Activated CD4-positive, alpha-beta memory T cell treated with anti-CD3 and anti-CD28 coated beads, Interleukin-2, amount 10 ng/mL, durations not matched to agents 7 days and 5 days (primary cell): ENCODE measurements at regions not wholly inside any gene's neighbourhood (a gene's known extent, or its start where the extent isn't known, plus 50 kb on each side); places are given as distances from the start of the nearest gene placed in this dataset.

Experiments used
- CTCF ChIA-PET: fragments of 350-600 bp; sonication (Branson Sonifier 250); formaldehyde crosslinking; loops from one replicate; lab custom pipeline; 2021; ENCODE audit warnings: antibody characterized with exemption, inconsistent platforms; lab: Charles Lee
- POLR2A ChIA-PET: fragments of 350-600 bp; sonication (Branson Sonifier 250); formaldehyde crosslinking; loops from one replicate; lab custom pipeline; 2021; ENCODE audit warnings: antibody characterized with exemption; lab: Charles Lee
- DNase-seq: peaks from one replicate; pipeline ENCODE4 v3.0.0-alpha.2; 2020
- H3K27ac Mint-ChIP-seq: one replicate; pipeline ENCODE4 v1.8.0; 2021; ENCODE audit warnings: mild to moderate bottlenecking, mixed read lengths
- H3K27me3 Mint-ChIP-seq: one replicate; pipeline ENCODE4 v1.8.0; 2021; ENCODE audit warnings: mixed read lengths
- H3K36me3 Mint-ChIP-seq: one replicate; pipeline ENCODE4 v1.8.0; 2021; ENCODE audit warnings: low read depth, mixed read lengths
- H3K4me1 Mint-ChIP-seq: one replicate; pipeline ENCODE4 v1.8.0; 2021; ENCODE audit warnings: mixed read lengths
- H3K4me3 Mint-ChIP-seq: one replicate; pipeline ENCODE4 v1.8.0; 2021; ENCODE audit warnings: mild to moderate bottlenecking, mixed read lengths
- H3K9me3 Mint-ChIP-seq: one replicate; pipeline ENCODE4 v1.8.0; 2021; ENCODE audit warnings: mixed read lengths

GRCh38 chr1:187114792-187115191 lies 286.0 kb downstream of the PLA2G4A start:
- Mint-ChIP-seq H3K4me3 (no peak overlapping the region), H3K4me1 (no peaks in the 10 kb centered on the region), H3K27ac (no peak overlapping the region), H3K9me3 (peaks cover 4% of the 10 kb centered on the region), H3K36me3 (no peaks in the 10 kb centered on the region), H3K27me3 (no peaks in the 10 kb centered on the region)
- ChIA-PET POLR2A (no interaction called here), CTCF (no interaction called here)
- DNase-seq = no peak

DNA sequence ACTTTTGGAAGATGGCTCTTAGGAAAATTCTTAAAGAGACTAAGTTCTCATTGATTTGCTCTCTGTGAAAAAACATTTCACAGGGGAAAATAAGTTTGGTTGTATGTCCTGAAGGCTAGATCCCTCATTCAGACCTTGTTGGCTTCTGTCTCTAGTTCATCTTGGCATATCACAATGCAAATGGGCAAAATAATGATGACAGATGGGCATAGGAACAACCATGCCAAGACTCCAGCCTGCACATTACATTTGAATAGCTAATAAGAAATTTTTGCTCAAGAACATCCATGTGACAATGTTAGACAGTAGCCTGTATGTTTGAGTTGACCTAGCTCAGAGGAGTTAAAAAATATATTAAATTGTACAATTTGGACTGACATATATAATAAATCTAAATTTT lies 292.9 kb downstream of the PLA2G4A start:
- no peak overlapping the region for H3K27ac Mint-ChIP-seq
- ChIA-PET CTCF (no interaction called here), POLR2A (no interaction called here)
- no peaks in the 10 kb centered on the region for H3K36me3 Mint-ChIP-seq
- DNase-seq = no peak
- no peaks in the 10 kb centered on the region for H3K9me3 Mint-ChIP-seq
- no peaks in the 10 kb centered on the region for H3K4me1 Mint-ChIP-seq
- H3K4me3 Mint-ChIP-seq = no peak overlapping the region
- no peaks in the 10 kb centered on the region for H3K27me3 Mint-ChIP-seq

DNA sequence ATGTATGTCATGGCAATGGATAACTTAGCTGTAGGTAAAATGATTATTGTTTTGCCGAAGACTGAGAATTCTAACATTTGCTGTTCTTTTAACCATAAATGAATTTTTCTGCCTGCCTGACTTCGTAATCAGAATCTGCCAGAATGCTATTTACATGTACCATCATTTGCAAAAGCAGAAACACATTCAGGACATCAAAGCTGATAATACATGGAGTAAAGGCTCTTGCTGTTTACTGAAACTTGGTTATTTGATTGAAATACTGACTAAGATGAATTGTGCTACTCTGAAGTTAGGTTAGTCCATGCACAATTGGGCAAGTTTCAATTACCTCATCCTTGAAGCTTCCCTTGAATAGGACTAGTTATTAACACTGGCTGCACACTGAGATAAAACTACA lies 293.8 kb downstream of the PLA2G4A start:
- Mint-ChIP-seq H3K27ac (no peak overlapping the region), H3K36me3 (no peaks in the 10 kb centered on the region), H3K27me3 (no peaks in the 10 kb centered on the region), H3K4me1 (no peaks in the 10 kb centered on the region), H3K4me3 (no peak overlapping the region), H3K9me3 (no peaks in the 10 kb centered on the region)
- ChIA-PET CTCF (no interaction called here), POLR2A (no interaction called here)
- DNase-seq = no peak

DNA sequence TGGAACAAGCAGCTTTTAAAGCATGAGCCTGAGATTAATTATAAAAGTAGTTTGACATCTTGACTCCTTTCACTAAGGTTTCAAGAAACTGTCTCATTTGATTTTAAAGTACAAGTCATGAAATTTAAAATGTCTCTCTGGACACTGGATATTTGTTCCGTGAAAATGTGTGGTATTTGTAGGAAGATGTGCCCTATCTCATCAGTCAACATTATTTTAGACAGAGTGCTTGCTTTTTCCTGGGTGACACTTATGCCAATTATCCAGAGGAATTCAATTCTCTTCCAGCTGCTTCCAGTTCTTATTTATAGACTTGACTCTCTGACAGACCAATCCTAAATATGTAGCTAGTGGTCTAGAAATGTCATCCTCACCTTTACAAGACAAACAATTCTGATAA lies 300.4 kb downstream of the PLA2G4A start:
- ChIA-PET POLR2A (no interaction called here), CTCF (no interaction called here)
- Mint-ChIP-seq H3K9me3 (no peaks in the 10 kb centered on the region), H3K4me3 (no peak overlapping the region), H3K36me3 (no peaks in the 10 kb centered on the region), H3K27ac (no peak overlapping the region), H3K27me3 (no peaks in the 10 kb centered on the region), H3K4me1 (peaks cover 1% of the 10 kb centered on the region)
- no peak for DNase-seq

GRCh38 chr1:187143783-187144182 lies 315.0 kb downstream of the PLA2G4A start:
- no peaks in the 10 kb centered on the region for H3K36me3 Mint-ChIP-seq
- H3K9me3 Mint-ChIP-seq = peaks cover 3% of the 10 kb centered on the region
- no peaks in the 10 kb centered on the region for H3K4me1 Mint-ChIP-seq
- ChIA-PET CTCF (no interaction called here), POLR2A (no interaction called here)
- no peak overlapping the region for H3K4me3 Mint-ChIP-seq
- DNase-seq = no peak
- H3K27ac Mint-ChIP-seq = no peak overlapping the region
- H3K27me3 Mint-ChIP-seq = no peaks in the 10 kb centered on the region

DNA sequence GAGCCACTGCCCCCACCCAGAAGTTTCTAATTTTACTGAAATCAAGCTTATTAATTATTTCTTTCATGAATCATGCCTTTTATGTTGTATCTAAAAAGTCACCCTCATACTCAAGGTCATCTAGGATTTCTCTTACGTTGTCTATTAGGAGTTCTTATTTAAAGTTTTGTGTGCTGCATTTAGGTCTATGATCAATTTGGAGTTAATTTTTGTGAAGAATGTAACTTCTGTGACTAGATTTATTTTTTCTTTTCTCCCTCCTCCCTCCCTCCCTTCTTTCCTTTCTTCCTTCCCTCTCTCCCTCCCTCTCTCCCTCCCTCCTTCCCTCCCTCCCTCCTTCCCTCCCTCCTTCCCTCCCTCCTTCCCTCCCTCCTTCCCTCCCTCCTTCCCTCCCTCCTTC lies 317.6 kb downstream of the PLA2G4A start:
- ChIA-PET POLR2A (no interaction called here), CTCF (no interaction called here)
- DNase-seq = no peak
- no peak overlapping the region for H3K27ac Mint-ChIP-seq
- no peaks in the 10 kb centered on the region for H3K27me3 Mint-ChIP-seq
- H3K9me3 Mint-ChIP-seq = peaks cover 7% of the 10 kb centered on the region
- H3K36me3 Mint-ChIP-seq = no peaks in the 10 kb centered on the region
- no peak overlapping the region for H3K4me3 Mint-ChIP-seq
- H3K4me1 Mint-ChIP-seq = no peaks in the 10 kb centered on the region

DNA sequence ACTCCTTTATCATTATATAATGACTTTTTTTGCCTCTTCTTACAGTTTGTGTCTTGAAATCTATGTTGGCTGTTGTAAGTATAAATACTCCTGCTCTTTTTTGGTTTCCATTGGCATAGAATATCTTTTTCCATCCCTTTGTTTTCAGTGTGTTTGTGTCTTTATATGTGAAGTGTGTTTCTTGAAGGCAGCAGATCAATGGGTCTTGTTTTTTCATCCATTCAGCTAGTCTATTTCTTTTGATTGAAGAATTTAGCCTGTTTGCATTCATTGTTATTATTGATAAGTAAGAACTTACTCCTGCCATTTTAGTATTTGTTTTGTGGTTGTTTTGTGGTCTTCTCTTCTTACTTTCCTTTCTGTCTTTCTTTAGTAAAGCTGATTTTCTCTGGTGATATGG lies 322.8 kb downstream of the PLA2G4A start:
- no peak overlapping the region for H3K4me3 Mint-ChIP-seq
- no peaks in the 10 kb centered on the region for H3K36me3 Mint-ChIP-seq
- ChIA-PET POLR2A (no interaction called here), CTCF (no interaction called here)
- H3K9me3 Mint-ChIP-seq = peaks cover 9% of the 10 kb centered on the region
- no peaks in the 10 kb centered on the region for H3K4me1 Mint-ChIP-seq
- no peak for DNase-seq
- no peak overlapping the region for H3K27ac Mint-ChIP-seq
- H3K27me3 Mint-ChIP-seq = no peaks in the 10 kb centered on the region

DNA sequence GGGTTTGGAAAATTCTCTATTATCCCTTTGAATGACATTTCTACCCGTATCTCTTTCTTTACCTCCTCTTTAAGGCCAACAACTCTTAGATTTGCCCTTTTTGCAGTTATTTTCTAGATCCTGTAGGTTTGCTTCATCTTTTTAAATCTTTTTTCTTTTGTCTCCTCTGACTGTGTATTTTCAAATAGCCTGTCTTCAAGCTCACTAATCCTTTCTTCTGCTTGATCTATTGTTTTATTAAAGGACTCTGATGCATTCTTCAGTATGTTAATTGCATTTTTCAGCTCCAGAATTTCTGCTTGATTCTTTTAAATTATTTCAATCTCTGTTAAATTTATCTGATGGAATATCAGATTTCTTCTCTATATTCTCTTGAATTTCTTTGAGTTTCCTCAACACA lies 324.3 kb downstream of the PLA2G4A start:
- Mint-ChIP-seq H3K27ac (no peak overlapping the region), H3K4me1 (peaks cover 7% of the 10 kb centered on the region), H3K36me3 (no peaks in the 10 kb centered on the region), H3K4me3 (no peak overlapping the region), H3K9me3 (peaks cover 13% of the 10 kb centered on the region), H3K27me3 (no peaks in the 10 kb centered on the region)
- POLR2A ChIA-PET = no interaction called here
- CTCF ChIA-PET = no interaction called here
- no peak for DNase-seq

GRCh38 chr1:187157115-187157514 lies 328.4 kb downstream of the PLA2G4A start:
- H3K9me3 Mint-ChIP-seq = peaks cover 4% of the 10 kb centered on the region
- no peak for DNase-seq
- H3K4me3 Mint-ChIP-seq = no peak overlapping the region
- no peak overlapping the region for H3K27ac Mint-ChIP-seq
- ChIA-PET POLR2A (no interaction called here), CTCF (no interaction called here)
- H3K4me1 Mint-ChIP-seq = peaks cover 7% of the 10 kb centered on the region
- no peaks in the 10 kb centered on the region for H3K36me3 Mint-ChIP-seq
- no peaks in the 10 kb centered on the region for H3K27me3 Mint-ChIP-seq

DNA sequence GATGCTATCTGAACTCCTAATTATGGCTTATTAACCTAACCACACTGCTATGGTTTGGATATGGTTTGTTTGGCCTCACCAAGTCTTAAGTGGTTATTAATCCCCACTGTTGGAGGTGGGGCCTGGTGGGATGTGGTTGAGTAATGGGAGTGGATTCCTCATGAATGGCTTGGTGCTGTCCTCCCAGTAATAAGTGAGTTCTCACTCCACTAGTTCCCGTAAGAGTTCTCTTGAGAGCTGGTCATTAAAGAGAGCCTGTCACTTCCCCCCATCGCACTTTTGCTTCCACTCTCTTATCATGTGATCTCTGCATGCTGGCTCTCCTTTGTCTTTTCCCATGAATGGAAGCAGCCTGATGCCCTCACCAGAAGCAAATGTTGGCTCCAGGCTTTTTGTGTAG lies 328.8 kb downstream of the PLA2G4A start:
- H3K36me3 Mint-ChIP-seq = no peaks in the 10 kb centered on the region
- ChIA-PET CTCF (no interaction called here), POLR2A (no interaction called here)
- H3K27me3 Mint-ChIP-seq = no peaks in the 10 kb centered on the region
- no peak for DNase-seq
- H3K4me1 Mint-ChIP-seq = peaks cover 7% of the 10 kb centered on the region
- peaks cover 4% of the 10 kb centered on the region for H3K9me3 Mint-ChIP-seq
- no peak overlapping the region for H3K4me3 Mint-ChIP-seq
- H3K27ac Mint-ChIP-seq = no peak overlapping the region

- no peak overlapping the region for H3K27ac Mint-ChIP-seq
- DNase-seq = no peak
- no peak overlapping the region for H3K4me3 Mint-ChIP-seq
- POLR2A ChIA-PET = no interaction called here
- peaks cover 9% of the 10 kb centered on the region for H3K9me3 Mint-ChIP-seq
- CTCF ChIA-PET = no interaction called here
- H3K27me3 Mint-ChIP-seq = no peaks in the 10 kb centered on the region
- H3K4me1 Mint-ChIP-seq = no peaks in the 10 kb centered on the region
- no peaks in the 10 kb centered on the region for H3K36me3 Mint-ChIP-seq
These were observed 338.8 kb downstream of the PLA2G4A start for GRCh38 chr1:187167555-187167954.

DNA sequence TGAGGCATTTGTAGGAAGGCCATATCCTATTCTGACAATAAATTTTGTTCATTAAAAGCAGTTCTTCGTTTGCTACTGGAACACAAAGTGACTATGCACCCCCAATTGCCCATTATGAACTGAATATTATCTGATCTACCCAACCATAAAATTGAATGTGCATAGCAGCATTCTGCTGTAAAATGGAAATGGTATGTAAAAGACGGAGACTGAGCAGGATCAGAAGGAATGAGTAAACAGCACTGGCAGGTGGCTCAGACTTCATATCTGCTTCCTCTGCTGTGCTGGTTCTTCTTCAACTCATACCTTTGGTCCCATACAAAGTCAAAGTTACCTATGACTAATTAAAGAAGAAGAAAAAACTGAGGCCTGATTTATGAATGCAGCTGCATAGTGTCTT lies 339.5 kb downstream of the PLA2G4A start:
- peaks cover 9% of the 10 kb centered on the region for H3K9me3 Mint-ChIP-seq
- no peak for DNase-seq
- no peak overlapping the region for H3K4me3 Mint-ChIP-seq
- CTCF ChIA-PET = no interaction called here
- H3K4me1 Mint-ChIP-seq = no peaks in the 10 kb centered on the region
- POLR2A ChIA-PET = no interaction called here
- no peaks in the 10 kb centered on the region for H3K27me3 Mint-ChIP-seq
- no peaks in the 10 kb centered on the region for H3K36me3 Mint-ChIP-seq
- no peak overlapping the region for H3K27ac Mint-ChIP-seq

GRCh38 chr1:187185389-187185788 lies 356.6 kb downstream of the PLA2G4A start:
- Mint-ChIP-seq H3K36me3 (no peaks in the 10 kb centered on the region), H3K27ac (no peak overlapping the region), H3K27me3 (no peaks in the 10 kb centered on the region), H3K4me3 (no peak overlapping the region), H3K4me1 (no peaks in the 10 kb centered on the region), H3K9me3 (peaks cover 20% of the 10 kb centered on the region)
- CTCF ChIA-PET = no interaction called here
- POLR2A ChIA-PET = no interaction called here
- DNase-seq = no peak

DNA sequence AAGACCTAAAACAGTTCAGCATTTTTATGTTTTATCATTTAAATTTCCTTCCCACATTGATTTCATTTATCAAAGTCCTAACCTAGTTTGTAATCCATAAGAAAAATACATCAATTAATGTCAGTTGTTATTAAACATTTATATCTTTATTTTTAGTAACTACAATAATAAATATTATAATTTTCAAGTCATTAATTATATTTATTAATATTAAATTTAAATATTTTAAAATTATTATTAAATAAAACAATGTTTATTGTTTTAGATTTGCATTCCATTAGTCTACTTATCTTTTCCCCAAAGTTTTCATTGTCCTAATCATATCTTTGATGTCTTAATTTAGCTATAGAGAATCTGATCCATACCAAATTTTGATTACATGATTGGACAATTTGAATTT lies 368.9 kb downstream of the PLA2G4A start:
- ChIA-PET POLR2A (no interaction called here), CTCF (no interaction called here)
- DNase-seq = no peak
- H3K4me1 Mint-ChIP-seq = no peaks in the 10 kb centered on the region
- peaks cover 9% of the 10 kb centered on the region for H3K9me3 Mint-ChIP-seq
- H3K4me3 Mint-ChIP-seq = no peak overlapping the region
- no peaks in the 10 kb centered on the region for H3K36me3 Mint-ChIP-seq
- H3K27me3 Mint-ChIP-seq = no peaks in the 10 kb centered on the region
- no peak overlapping the region for H3K27ac Mint-ChIP-seq

- Mint-ChIP-seq H3K27ac (no peak overlapping the region), H3K9me3 (peaks cover 5% of the 10 kb centered on the region), H3K27me3 (no peaks in the 10 kb centered on the region)
These were observed 374.5 kb downstream of the PLA2G4A start for GRCh38 chr1:187203257-187203656.

More at GRCh38 chr1:187203257-187203656, 374.5 kb downstream of the PLA2G4A start:
- ChIA-PET CTCF (no interaction called here), POLR2A (no interaction called here)
- no peak overlapping the region for H3K4me3 Mint-ChIP-seq
- DNase-seq = no peak
- no peaks in the 10 kb centered on the region for H3K4me1 Mint-ChIP-seq
- no peaks in the 10 kb centered on the region for H3K36me3 Mint-ChIP-seq
